OCI-LY7 (cell line): ENCODE measurements at regions not wholly inside any gene's neighbourhood (a gene's known extent, or its start where the extent isn't known, plus 50 kb on each side); places are given as distances from the start of the nearest gene placed in this dataset.

Experiments used
- BruUV-seq: library from RNA; stranded (reverse); fragments of 400-500 nt; replicated peaks from 2 replicates; lab custom pipeline; 2021; lab: Mats Ljungman, UMichigan
- CTCF ChIA-PET: fragments of 300-600 bp; sonication (Branson Sonifier 250); formaldehyde crosslinking; loops from one replicate; lab custom pipeline; 2022; ENCODE audit warnings: antibody characterized with exemption; ENCODE audit not compliant: unreplicated experiment; lab: Charles Lee
- POLR2A ChIA-PET: fragments of 300-600 bp; sonication (Branson Sonifier 250); formaldehyde crosslinking; loops from one replicate; lab custom pipeline; 2022; ENCODE audit warnings: antibody characterized with exemption; lab: Charles Lee
- DNase-seq: peaks from one replicate; pipeline ENCODE4 v3.0.0-alpha.2; 2015; ENCODE audit warnings: low spot score
- H2AFZ ChIP-seq: fragments of 200-600 bp; sonication (generic), shearing (Covaris generic); 2 replicates; pipeline ENCODE4 v1.6.1; 2014; ENCODE audit warnings: mild to moderate bottlenecking, antibody characterized with exemption, low read length, moderate library complexity
- H3K27ac ChIP-seq: fragments of 200-600 bp; sonication (generic); 2 replicates; pipeline ENCODE4 v1.5.1; 2014; ENCODE audit warnings: mixed run types, low read depth, mild to moderate bottlenecking, moderate library complexity, low read length, inconsistent platforms; ENCODE audit not compliant: poor library complexity, severe bottlenecking
- H3K36me3 ChIP-seq: fragments of 200-600 bp; sonication (generic); 2 replicates; pipeline ENCODE4 v1.6.1; 2014; ENCODE audit warnings: mild to moderate bottlenecking, antibody characterized with exemption, low read length, moderate library complexity, mixed read lengths; ENCODE audit not compliant: insufficient read depth
- H3K4me1 ChIP-seq: fragments of 200-600 bp; sonication (generic); 2 replicates; pipeline ENCODE4 v1.5.1; 2014; ENCODE audit warnings: mild to moderate bottlenecking, low read length; ENCODE audit not compliant: insufficient read depth, poor library complexity, severe bottlenecking
- H3K4me2 ChIP-seq: fragments of 200-600 bp; sonication (generic); 2 replicates; pipeline ENCODE4 v1.6.1; 2014; ENCODE audit warnings: mild to moderate bottlenecking, low read length
- H3K4me3 ChIP-seq: fragments of 200-600 bp; sonication (generic); 2 replicates; pipeline ENCODE4 v1.5.1; 2014; ENCODE audit warnings: mild to moderate bottlenecking, low read depth, low read length; ENCODE audit not compliant: poor library complexity, severe bottlenecking
- H3K79me2 ChIP-seq: fragments of 200-600 bp; sonication (generic); 2 replicates; pipeline ENCODE4 v1.6.1; 2016; ENCODE audit warnings: low read depth, mild to moderate bottlenecking, low read length, moderate library complexity, mixed read lengths; ENCODE audit not compliant: insufficient read depth
- H3K9me2 ChIP-seq: fragments of 200-600 bp; sonication (generic); 2 replicates; pipeline ENCODE4 v1.6.1; 2016; ENCODE audit warnings: mild to moderate bottlenecking, low read length, mixed read lengths; ENCODE audit not compliant: insufficient read depth
- H3K9me3 ChIP-seq: fragments of 200-600 bp; sonication (generic); 2 replicates; pipeline ENCODE4 v1.6.1; 2014; ENCODE audit warnings: mild to moderate bottlenecking, mixed run types, low read length, mixed read lengths
- H4K20me1 ChIP-seq: fragments of 200-600 bp; sonication (generic); 2 replicates; pipeline ENCODE4 v1.6.1; 2014; ENCODE audit warnings: mild to moderate bottlenecking, antibody characterized with exemption, low read length, moderate library complexity, mixed read lengths; ENCODE audit not compliant: insufficient read depth
- EZH2phosphoT487 ChIP-seq: fragments of 200-600 bp; sonication (generic); IDR thresholded peaks from 2 replicates; pipeline ENCODE4 v1.6.1; 2018; ENCODE audit warnings: low read depth, borderline replicate concordance, mild to moderate bottlenecking, mixed run types, antibody characterized with exemption, low read length, moderate library complexity, mixed read lengths
- intact Hi-C: fragments of 100-400 bp; cut with micrococcal nuclease; formaldehyde crosslinking; loops from one replicate; pipeline ENCODE4 v1.10.0; 2022; ENCODE audit not compliant: unreplicated experiment
- TF ChIP-seq, protein P1 (sequence below): fragments of 200-600 bp; sonication (generic); conservative IDR thresholded peaks from 2 replicates; pipeline ENCODE4 v1.5.1; 2014; ENCODE audit warnings: mild to moderate bottlenecking, antibody characterized with exemption, low read length, moderate library complexity, mixed read lengths

DNA sequence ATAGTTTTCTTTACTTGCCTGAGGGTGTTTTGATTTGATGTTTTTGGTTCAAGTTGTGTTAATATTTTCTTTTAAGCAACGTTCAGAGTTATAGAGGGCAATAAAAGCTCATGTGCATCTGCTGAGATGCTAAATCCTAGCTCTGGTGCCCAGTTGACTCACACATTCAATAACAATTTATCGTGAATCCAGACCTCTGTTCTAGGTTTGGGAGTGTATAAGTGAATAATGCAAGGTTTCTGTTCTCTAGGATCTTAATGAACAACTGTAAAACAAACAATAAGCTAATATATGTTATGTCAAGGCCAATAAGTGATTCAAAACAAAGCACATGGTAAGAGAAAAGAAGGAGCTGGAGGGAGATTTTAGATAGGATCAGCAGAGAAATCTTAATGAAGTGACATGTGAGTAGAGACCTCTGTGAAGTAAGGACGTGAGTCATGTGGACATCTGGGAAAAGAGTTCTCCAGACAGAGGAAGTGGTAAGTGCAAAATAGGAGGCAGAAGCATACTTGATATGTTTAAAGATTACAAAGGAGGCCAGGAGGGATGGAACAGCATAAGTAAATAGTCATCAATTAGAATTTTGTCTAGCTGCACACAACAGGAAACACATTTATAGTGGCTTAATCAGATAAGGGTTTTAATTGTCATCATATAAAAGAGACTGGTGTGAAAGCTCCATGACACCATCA lies 278.5 kb upstream of the HTR2A start:
- BruUV-seq = no TSS peak
- POLR2A ChIA-PET = interaction anchor here (0.7 to 1.2 kb wide), 2 partner anchors 16 to 39 kb away, joined by 3 to 5 read pairs; no protein-coding TSS in a partner anchor
- Histone ChIP-seq H2AFZ (no peak overlapping the region), H3K9me2 (no peaks in the 10 kb centered on the region), H3K79me2 (no peaks in the 10 kb centered on the region), H3K9me3 (no peaks in the 10 kb centered on the region), H4K20me1 (no peaks in the 10 kb centered on the region), H3K4me1 (no peaks in the 10 kb centered on the region), H3K27ac (no peak overlapping the region), H3K36me3 (no peaks in the 10 kb centered on the region), H3K4me3 (no peak overlapping the region), H3K4me2 (no peak overlapping the region)
- intact Hi-C loops = no loop called here
- CTCF ChIA-PET = no interaction called here
- DNase-seq = no peak
- TF ChIP-seq, protein P1, sequence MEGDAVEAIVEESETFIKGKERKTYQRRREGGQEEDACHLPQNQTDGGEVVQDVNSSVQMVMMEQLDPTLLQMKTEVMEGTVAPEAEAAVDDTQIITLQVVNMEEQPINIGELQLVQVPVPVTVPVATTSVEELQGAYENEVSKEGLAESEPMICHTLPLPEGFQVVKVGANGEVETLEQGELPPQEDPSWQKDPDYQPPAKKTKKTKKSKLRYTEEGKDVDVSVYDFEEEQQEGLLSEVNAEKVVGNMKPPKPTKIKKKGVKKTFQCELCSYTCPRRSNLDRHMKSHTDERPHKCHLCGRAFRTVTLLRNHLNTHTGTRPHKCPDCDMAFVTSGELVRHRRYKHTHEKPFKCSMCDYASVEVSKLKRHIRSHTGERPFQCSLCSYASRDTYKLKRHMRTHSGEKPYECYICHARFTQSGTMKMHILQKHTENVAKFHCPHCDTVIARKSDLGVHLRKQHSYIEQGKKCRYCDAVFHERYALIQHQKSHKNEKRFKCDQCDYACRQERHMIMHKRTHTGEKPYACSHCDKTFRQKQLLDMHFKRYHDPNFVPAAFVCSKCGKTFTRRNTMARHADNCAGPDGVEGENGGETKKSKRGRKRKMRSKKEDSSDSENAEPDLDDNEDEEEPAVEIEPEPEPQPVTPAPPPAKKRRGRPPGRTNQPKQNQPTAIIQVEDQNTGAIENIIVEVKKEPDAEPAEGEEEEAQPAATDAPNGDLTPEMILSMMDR = no peak
- TF ChIP-seq EZH2phosphoT487 = no peak

DNA sequence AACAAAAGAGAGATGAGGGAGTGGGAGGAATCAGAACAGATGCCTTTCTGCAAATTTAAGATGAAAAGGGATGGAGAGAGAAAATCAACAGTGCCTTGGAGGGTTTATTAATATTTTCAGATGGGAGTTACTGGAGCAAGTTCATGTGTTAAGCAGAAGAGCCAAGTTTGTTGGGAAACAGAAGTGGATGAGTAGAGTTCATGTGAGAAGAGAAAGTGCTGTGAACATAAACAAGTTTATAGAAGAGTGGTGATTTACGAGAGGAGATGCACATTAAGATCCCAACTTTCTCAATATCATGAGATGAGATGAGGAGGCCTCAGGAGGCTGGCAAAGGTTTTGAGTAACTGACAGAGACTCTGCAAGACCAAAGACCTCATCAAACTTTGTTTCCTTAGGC lies 274.1 kb upstream of the HTR2A start:
- POLR2A ChIA-PET = no interaction called here
- no TSS peak for BruUV-seq
- H3K4me1 ChIP-seq = no peaks in the 10 kb centered on the region
- no peaks in the 10 kb centered on the region for H3K9me2 ChIP-seq
- no peak overlapping the region for H3K4me3 ChIP-seq
- TF ChIP-seq EZH2phosphoT487 = no peak
- TF ChIP-seq, protein P1 = no peak
- H3K79me2 ChIP-seq = no peaks in the 10 kb centered on the region
- H3K27ac ChIP-seq = no peak overlapping the region
- intact Hi-C loops = no loop called here
- no peaks in the 10 kb centered on the region for H4K20me1 ChIP-seq
- CTCF ChIA-PET = no interaction called here
- no peaks in the 10 kb centered on the region for H3K36me3 ChIP-seq
- no peak overlapping the region for H2AFZ ChIP-seq
- no peaks in the 10 kb centered on the region for H3K9me3 ChIP-seq
- H3K4me2 ChIP-seq = no peak overlapping the region
- DNase-seq = no peak

DNA sequence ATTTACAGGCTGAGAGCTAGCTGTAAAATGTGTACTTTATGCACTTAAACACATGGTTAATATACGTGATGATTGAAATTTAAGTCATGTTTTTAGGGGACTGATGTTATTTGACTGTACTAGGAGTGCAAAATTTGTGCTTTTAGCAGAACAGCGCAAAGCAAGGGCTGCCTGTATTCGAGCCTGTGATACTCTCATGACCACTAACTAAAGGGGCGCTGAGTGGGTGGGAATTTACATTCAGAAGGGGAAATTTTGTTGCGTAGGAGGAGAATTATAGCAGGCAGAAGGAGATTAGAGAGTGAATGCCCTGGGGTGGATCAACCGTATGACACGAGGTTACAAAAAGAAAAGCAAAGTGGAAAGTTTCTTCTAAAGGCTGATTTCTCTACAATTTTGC lies 271.8 kb upstream of the HTR2A start:
- ChIA-PET POLR2A (interaction anchor here (0.6 kb wide), 1 partner anchor 203 kb away, joined by 3 read pairs; no protein-coding TSS in a partner anchor), CTCF (no interaction called here)
- TF ChIP-seq EZH2phosphoT487 = no peak
- TF ChIP-seq, protein P1 = no peak
- Histone ChIP-seq H3K9me2 (no peaks in the 10 kb centered on the region), H3K4me1 (no peaks in the 10 kb centered on the region), H3K79me2 (no peaks in the 10 kb centered on the region), H3K4me2 (no peak overlapping the region), H4K20me1 (no peaks in the 10 kb centered on the region), H3K36me3 (no peaks in the 10 kb centered on the region), H2AFZ (no peak overlapping the region), H3K27ac (no peak overlapping the region), H3K9me3 (no peaks in the 10 kb centered on the region), H3K4me3 (no peak overlapping the region)
- DNase-seq = no peak
- no TSS peak for BruUV-seq
- intact Hi-C loops = no loop called here
